Neural progenitor cell (in vitro differentiated cells): ENCODE measurements at regions not wholly inside any gene's neighbourhood (a gene's known extent, or its start where the extent isn't known, plus 50 kb on each side); places are given as distances from the start of the nearest gene placed in this dataset.

ENCODE experiments used
- DNase-seq: peaks from one replicate; pipeline ENCODE4 v3.0.0-alpha.2; 2016; ENCODE audit warnings: low spot score
- H2AFZ ChIP-seq: fragments of 200-600 bp; sonication (generic); replicated peaks from 2 replicates; pipeline ENCODE4 v1.6.1; 2016; ENCODE audit warnings: antibody characterized with exemption
- H3F3A ChIP-seq: fragments of 200-600 bp; sonication (generic); 2 replicates; pipeline ENCODE4 v1.6.1; 2016; ENCODE audit warnings: antibody characterized with exemption, low read depth
- H3K27ac ChIP-seq: fragments of 200-600 bp; sonication (generic); 2 replicates; pipeline ENCODE4 v1.5.1; 2016; ENCODE audit warnings: mild to moderate bottlenecking
- H3K27me3 ChIP-seq: fragments of 200-600 bp; sonication (generic); 2 replicates; pipeline ENCODE4 v1.6.1; 2016; ENCODE audit warnings: mild to moderate bottlenecking, moderate library complexity
- H3K36me3 ChIP-seq: fragments of 200-600 bp; sonication (generic); 2 replicates; pipeline ENCODE4 v1.5.1; 2016
- H3K4me1 ChIP-seq: fragments of 200-600 bp; sonication (generic); 2 replicates; pipeline ENCODE4 v1.6.1; 2016; ENCODE audit warnings: mixed run types
- H3K4me2 ChIP-seq: fragments of 200-600 bp; sonication (generic); 2 replicates; pipeline ENCODE4 v1.6.1; 2016
- H3K4me3 ChIP-seq: fragments of 200-600 bp; sonication (generic); 2 replicates; pipeline ENCODE4 v1.5.1; 2016
- H3K79me2 ChIP-seq: fragments of 200-600 bp; sonication (generic); 2 replicates; pipeline ENCODE4 v1.6.1; 2016; ENCODE audit warnings: low read depth
- H3K9ac ChIP-seq: fragments of 200-600 bp; sonication (generic); 2 replicates; pipeline ENCODE4 v1.6.1; 2016
- H3K9me3 ChIP-seq: fragments of 200-600 bp; sonication (generic); 2 replicates; pipeline ENCODE4 v1.5.1; 2016; ENCODE audit warnings: low read depth
- H4K20me1 ChIP-seq: fragments of 200-600 bp; sonication (generic); 2 replicates; pipeline ENCODE4 v1.6.1; 2016; ENCODE audit warnings: low read depth
- H3K27ac Mint-ChIP-seq: 3 replicates; pipeline ENCODE4 v1.8.0; 2021; ENCODE audit warnings: mixed read lengths
- H3K27me3 Mint-ChIP-seq: 2 replicates; pipeline ENCODE4 v1.8.0; 2022; ENCODE audit warnings: low read depth, mild to moderate bottlenecking, inconsistent platforms, moderate library complexity, mixed read lengths; ENCODE audit not compliant: insufficient read depth
- H3K36me3 Mint-ChIP-seq: 3 replicates; pipeline ENCODE4 v1.8.0; 2021; ENCODE audit warnings: mixed read lengths
- H3K4me1 Mint-ChIP-seq: 3 replicates; pipeline ENCODE4 v1.8.0; 2021; ENCODE audit warnings: mixed read lengths
- H3K4me3 Mint-ChIP-seq: 3 replicates; pipeline ENCODE4 v1.8.0; 2021; ENCODE audit warnings: mild to moderate bottlenecking, moderate library complexity, mixed read lengths
- H3K9me3 Mint-ChIP-seq: 3 replicates; pipeline ENCODE4 v1.8.0; 2020; ENCODE audit warnings: mixed read lengths
- CTCF ChIP-seq: fragments of 200-600 bp; sonication (generic); IDR thresholded peaks from 2 replicates; pipeline ENCODE4 v1.5.1; 2017; ENCODE audit warnings: antibody characterized with exemption, mild to moderate bottlenecking
- EZH2 ChIP-seq: fragments of 200-600 bp; sonication (generic); IDR thresholded peaks from 2 replicates; pipeline ENCODE4 v1.6.1; 2017; ENCODE audit warnings: antibody characterized with exemption, mild to moderate bottlenecking, moderate library complexity
- EZH2phosphoT487 ChIP-seq: fragments of 200-600 bp; sonication (generic); IDR thresholded peaks from 2 replicates; pipeline ENCODE4 v1.6.1; 2017; ENCODE audit warnings: antibody characterized with exemption

GRCh38 chr4:160299608-160300007 lies 1196.7 kb downstream of the RAPGEF2 start:
- Mint-ChIP-seq H3K36me3 (no peaks in the 10 kb centered on the region), H3K27ac (no peak overlapping the region), H3K9me3 (no peaks in the 10 kb centered on the region), H3K27me3 (no peaks in the 10 kb centered on the region), H3K4me1 (no peaks in the 10 kb centered on the region), H3K4me3 (no peak overlapping the region)
- no peak overlapping the region for H3K4me2 ChIP-seq
- H3K79me2 ChIP-seq, result no peaks in the 10 kb centered on the region
- H3K36me3 ChIP-seq, result no peaks in the 10 kb centered on the region
- H3F3A ChIP-seq, result no peaks in the 10 kb centered on the region
- no peak for DNase-seq
- H4K20me1 ChIP-seq, result no peaks in the 10 kb centered on the region
- H3K4me3 ChIP-seq, result no peak overlapping the region
- TF ChIP-seq EZH2 (no peak), EZH2phosphoT487 (no peak)
- no peaks in the 10 kb centered on the region for H3K4me1 ChIP-seq
- no peak overlapping the region for H3K27ac ChIP-seq
- no peaks in the 10 kb centered on the region for H3K9me3 ChIP-seq
- H3K9ac ChIP-seq, result no peak overlapping the region
- no peaks in the 10 kb centered on the region for H3K27me3 ChIP-seq
- H2AFZ ChIP-seq, result no peak overlapping the region

GRCh38 chr4:160316036-160316435 lies 1213.2 kb downstream of the RAPGEF2 start:
- H3K9me3 ChIP-seq, result no peaks in the 10 kb centered on the region
- no peaks in the 10 kb centered on the region for H3K9me3 Mint-ChIP-seq
- no peaks in the 10 kb centered on the region for H3K36me3 ChIP-seq
- peaks cover 3% of the 10 kb centered on the region for H3K4me1 Mint-ChIP-seq
- H3K27me3 Mint-ChIP-seq, result no peaks in the 10 kb centered on the region
- no peaks in the 10 kb centered on the region for H3K4me1 ChIP-seq
- H3K4me2 ChIP-seq, result no peak overlapping the region
- no peaks in the 10 kb centered on the region for H3F3A ChIP-seq
- no peak overlapping the region for H3K4me3 Mint-ChIP-seq
- no peak for TF ChIP-seq EZH2
- no peak for TF ChIP-seq CTCF
- TF ChIP-seq EZH2phosphoT487, result no peak
- DNase-seq, result no peak
- no peaks in the 10 kb centered on the region for H3K79me2 ChIP-seq
- no peak overlapping the region for H3K27ac ChIP-seq
- no peak overlapping the region for H2AFZ ChIP-seq
- no peak overlapping the region for H3K27ac Mint-ChIP-seq
- no peak overlapping the region for H3K9ac ChIP-seq
- H3K4me3 ChIP-seq, result no peak overlapping the region
- no peaks in the 10 kb centered on the region for H3K36me3 Mint-ChIP-seq
- H4K20me1 ChIP-seq, result no peaks in the 10 kb centered on the region
- H3K27me3 ChIP-seq, result no peaks in the 10 kb centered on the region

GRCh38 chr4:160318567-160319220 lies 1215.8 kb downstream of the RAPGEF2 start:
- no peaks in the 10 kb centered on the region for H3K79me2 ChIP-seq
- H3K9me3 ChIP-seq, result no peaks in the 10 kb centered on the region
- H3K36me3 Mint-ChIP-seq, result no peaks in the 10 kb centered on the region
- H3K4me1 ChIP-seq, result no peaks in the 10 kb centered on the region
- H3K27me3 ChIP-seq, result no peaks in the 10 kb centered on the region
- H3K27ac Mint-ChIP-seq, result no peak overlapping the region
- H3K4me3 Mint-ChIP-seq, result no peak overlapping the region
- H4K20me1 ChIP-seq, result no peaks in the 10 kb centered on the region
- no peaks in the 10 kb centered on the region for H3F3A ChIP-seq
- H3K27me3 Mint-ChIP-seq, result no peaks in the 10 kb centered on the region
- H3K4me3 ChIP-seq, result no peak overlapping the region
- peaks cover 3% of the 10 kb centered on the region for H3K4me1 Mint-ChIP-seq
- H3K9me3 Mint-ChIP-seq, result no peaks in the 10 kb centered on the region
- H3K4me2 ChIP-seq, result no peak overlapping the region
- H2AFZ ChIP-seq, result no peak overlapping the region
- H3K27ac ChIP-seq, result no peak overlapping the region
- H3K9ac ChIP-seq, result no peak overlapping the region
- H3K36me3 ChIP-seq, result no peaks in the 10 kb centered on the region
- DNase-seq, result no peak
- TF ChIP-seq EZH2phosphoT487, result no peak
- TF ChIP-seq EZH2, result no peak
- no peak for TF ChIP-seq CTCF

GRCh38 chr4:160319221-160319867 lies 1216.5 kb downstream of the RAPGEF2 start:
- H3K9me3 Mint-ChIP-seq, result no peaks in the 10 kb centered on the region
- Histone ChIP-seq H3K27me3 (no peaks in the 10 kb centered on the region), H3F3A (no peaks in the 10 kb centered on the region), H3K9me3 (no peaks in the 10 kb centered on the region), H3K27ac (no peak overlapping the region), H2AFZ (no peak overlapping the region), H3K4me2 (no peak overlapping the region), H3K79me2 (no peaks in the 10 kb centered on the region), H3K4me3 (no peak overlapping the region), H4K20me1 (no peaks in the 10 kb centered on the region), H3K9ac (no peak overlapping the region), H3K4me1 (no peaks in the 10 kb centered on the region), H3K36me3 (no peaks in the 10 kb centered on the region)
- no peak overlapping the region for H3K4me3 Mint-ChIP-seq
- peaks cover 3% of the 10 kb centered on the region for H3K4me1 Mint-ChIP-seq
- TF ChIP-seq EZH2 (no peak), CTCF (no peak), EZH2phosphoT487 (no peak)
- H3K27me3 Mint-ChIP-seq, result no peaks in the 10 kb centered on the region
- DNase-seq, result no peak
- no peaks in the 10 kb centered on the region for H3K36me3 Mint-ChIP-seq
- H3K27ac Mint-ChIP-seq, result no peak overlapping the region
